ENCODE measurements at regions not wholly inside any gene's neighbourhood (a gene's known extent, or its start where the extent isn't known, plus 50 kb on each side); places are given as distances from the start of the nearest gene placed in this dataset.

DNA sequence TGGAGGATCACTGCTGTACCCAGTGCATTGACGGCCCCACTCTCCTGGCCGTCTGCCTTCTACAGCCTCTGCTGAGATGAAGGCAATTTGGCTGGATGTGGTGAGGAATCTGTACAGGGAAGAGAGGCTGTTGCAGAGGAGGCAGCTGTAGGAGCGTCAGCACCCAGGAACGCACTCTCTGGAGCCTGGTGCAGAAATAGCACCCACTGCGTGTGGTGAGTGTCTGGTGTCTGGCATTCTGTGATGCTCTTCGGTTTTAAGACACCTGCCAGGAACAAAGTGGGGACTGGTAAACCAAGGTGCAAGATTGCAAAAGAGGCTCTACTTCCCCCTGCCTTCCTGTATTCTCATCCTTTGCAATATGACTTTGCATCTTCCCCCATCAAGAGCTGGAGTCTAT lies 187.5 kb upstream of the SDK2 start:
- Histone ChIP-seq H3K4me1 (ENCODE audit: control insufficient read depth, low read depth, low read length) (peaks cover 6% of the 10 kb centered on the region), H2AK5ac (ENCODE audit: low read length) (no peak overlapping the region), H3K27ac (ENCODE audit: low read depth, low read length) (no peak overlapping the region), H4K5ac (ENCODE audit: low read length) (no peak overlapping the region), H3K9ac (ENCODE audit: low read length) (no peak overlapping the region), H3K4ac (ENCODE audit: low read depth, low read length) (no peak overlapping the region), H3K36me3 (ENCODE audit: control insufficient read depth, insufficient read depth, low read length) (no peaks in the 10 kb centered on the region), H3K23ac (ENCODE audit: low read length) (no peak overlapping the region), H3K18ac (ENCODE audit: low read length) (no peak overlapping the region), H3K79me2 (ENCODE audit: control insufficient read depth, insufficient read depth, low read length) (no peaks in the 10 kb centered on the region), H3K79me1 (ENCODE audit: low read length) (no peaks in the 10 kb centered on the region), H4K8ac (ENCODE audit: low read depth, low read length) (no peak overlapping the region), H2BK120ac (ENCODE audit: low read depth, low read length) (no peak overlapping the region), H3K27me3 (ENCODE audit: insufficient read depth, low read length, poor library complexity) (no peaks in the 10 kb centered on the region), H2BK15ac (replicated peaks; ENCODE audit: low read depth) (no peak overlapping the region), H2BK5ac (ENCODE audit: low read length) (no peak overlapping the region), H3K4me3 (ENCODE audit: low read length) (no peak overlapping the region), H3K56ac (ENCODE audit: low read length) (no peak overlapping the region), H3K4me2 (ENCODE audit: low read length) (no peak overlapping the region)
- no CpG with 5 or more reads among the region's 6 CpGs for WGBS (ENCODE audit: extremely low coverage, insufficient coverage, low lambda C conversion rate)
- no peak for DNase-seq

GRCh38 chr17:73833775-73834488 lies 189.7 kb upstream of the SDK2 start:
- H2AK5ac ChIP-seq (ENCODE audit: low read length): no peak overlapping the region
- H4K5ac ChIP-seq (ENCODE audit: low read length): no peak overlapping the region
- no peak overlapping the region for H3K23ac ChIP-seq (ENCODE audit: low read length)
- H4K8ac ChIP-seq (ENCODE audit: low read depth, low read length): no peak overlapping the region
- H3K4ac ChIP-seq (ENCODE audit: low read depth, low read length): no peak overlapping the region
- no peaks in the 10 kb centered on the region for H3K27me3 ChIP-seq (ENCODE audit: insufficient read depth, low read length, poor library complexity)
- H3K18ac ChIP-seq (ENCODE audit: low read length): no peak overlapping the region
- no peaks in the 10 kb centered on the region for H3K36me3 ChIP-seq (ENCODE audit: control insufficient read depth, insufficient read depth, low read length)
- H3K4me3 ChIP-seq (ENCODE audit: low read length): no peak overlapping the region
- H3K27ac ChIP-seq (ENCODE audit: low read depth, low read length): no peak overlapping the region
- H3K79me1 ChIP-seq (ENCODE audit: low read length): no peaks in the 10 kb centered on the region
- peaks cover 4% of the 10 kb centered on the region for H3K4me1 ChIP-seq (ENCODE audit: control insufficient read depth, low read depth, low read length)
- no peak overlapping the region for H2BK5ac ChIP-seq (ENCODE audit: low read length)
- no peaks in the 10 kb centered on the region for H3K79me2 ChIP-seq (ENCODE audit: control insufficient read depth, insufficient read depth, low read length)
- no peak overlapping the region for H3K9ac ChIP-seq (ENCODE audit: low read length)
- H3K56ac ChIP-seq (ENCODE audit: low read length): peak overlapping the region; percentile 25
- no CpG with 5 or more reads among the region's 17 CpGs for WGBS (ENCODE audit: extremely low coverage, insufficient coverage, low lambda C conversion rate)
- peak; percentile 63 for DNase-seq
- H2BK15ac ChIP-seq (replicated peaks; ENCODE audit: low read depth): no peak overlapping the region
- H3K4me2 ChIP-seq (ENCODE audit: low read length): no peak overlapping the region
- H2BK120ac ChIP-seq (ENCODE audit: low read depth, low read length): no peak overlapping the region

GRCh38 chr17:73834684-73835343 lies 190.6 kb upstream of the SDK2 start:
- H3K27ac ChIP-seq (ENCODE audit: low read depth, low read length): no peak overlapping the region
- no peak overlapping the region for H4K5ac ChIP-seq (ENCODE audit: low read length)
- no peak overlapping the region for H2BK5ac ChIP-seq (ENCODE audit: low read length)
- H3K27me3 ChIP-seq (ENCODE audit: insufficient read depth, low read length, poor library complexity): no peaks in the 10 kb centered on the region
- no CpG with 5 or more reads among the region's 17 CpGs for WGBS (ENCODE audit: extremely low coverage, insufficient coverage, low lambda C conversion rate)
- H3K79me2 ChIP-seq (ENCODE audit: control insufficient read depth, insufficient read depth, low read length): no peaks in the 10 kb centered on the region
- H3K4me3 ChIP-seq (ENCODE audit: low read length): no peak overlapping the region
- no peak overlapping the region for H4K8ac ChIP-seq (ENCODE audit: low read depth, low read length)
- H3K36me3 ChIP-seq (ENCODE audit: control insufficient read depth, insufficient read depth, low read length): no peaks in the 10 kb centered on the region
- H3K56ac ChIP-seq (ENCODE audit: low read length): no peak overlapping the region
- H2BK15ac ChIP-seq (replicated peaks; ENCODE audit: low read depth): no peak overlapping the region
- H2BK120ac ChIP-seq (ENCODE audit: low read depth, low read length): no peak overlapping the region
- H2AK5ac ChIP-seq (ENCODE audit: low read length): no peak overlapping the region
- no peak overlapping the region for H3K4me2 ChIP-seq (ENCODE audit: low read length)
- peaks cover 4% of the 10 kb centered on the region for H3K4me1 ChIP-seq (ENCODE audit: control insufficient read depth, low read depth, low read length)
- H3K23ac ChIP-seq (ENCODE audit: low read length): no peak overlapping the region
- no peak overlapping the region for H3K18ac ChIP-seq (ENCODE audit: low read length)
- H3K79me1 ChIP-seq (ENCODE audit: low read length): no peaks in the 10 kb centered on the region
- no peak overlapping the region for H3K4ac ChIP-seq (ENCODE audit: low read depth, low read length)
- no peak overlapping the region for H3K9ac ChIP-seq (ENCODE audit: low read length)
- no peak for DNase-seq

GRCh38 chr17:73835605-73836004 lies 191.4 kb upstream of the SDK2 start:
- H2BK15ac ChIP-seq (replicated peaks; ENCODE audit: low read depth): no peak overlapping the region
- H2BK120ac ChIP-seq (ENCODE audit: low read depth, low read length): no peak overlapping the region
- H3K4ac ChIP-seq (ENCODE audit: low read depth, low read length): no peak overlapping the region
- DNase-seq: no peak
- no peaks in the 10 kb centered on the region for H3K79me2 ChIP-seq (ENCODE audit: control insufficient read depth, insufficient read depth, low read length)
- no peaks in the 10 kb centered on the region for H3K79me1 ChIP-seq (ENCODE audit: low read length)
- H2BK5ac ChIP-seq (ENCODE audit: low read length): no peak overlapping the region
- H3K9ac ChIP-seq (ENCODE audit: low read length): no peak overlapping the region
- no peaks in the 10 kb centered on the region for H3K36me3 ChIP-seq (ENCODE audit: control insufficient read depth, insufficient read depth, low read length)
- H2AK5ac ChIP-seq (ENCODE audit: low read length): no peak overlapping the region
- H3K4me2 ChIP-seq (ENCODE audit: low read length): no peak overlapping the region
- no peak overlapping the region for H3K18ac ChIP-seq (ENCODE audit: low read length)
- no peak overlapping the region for H3K4me3 ChIP-seq (ENCODE audit: low read length)
- no peaks in the 10 kb centered on the region for H3K27me3 ChIP-seq (ENCODE audit: insufficient read depth, low read length, poor library complexity)
- H3K56ac ChIP-seq (ENCODE audit: low read length): no peak overlapping the region
- H4K5ac ChIP-seq (ENCODE audit: low read length): no peak overlapping the region
- H3K4me1 ChIP-seq (ENCODE audit: control insufficient read depth, low read depth, low read length): peaks cover 4% of the 10 kb centered on the region
- WGBS (ENCODE audit: extremely low coverage, insufficient coverage, low lambda C conversion rate): no CpG with 5 or more reads among the region's 8 CpGs
- H4K8ac ChIP-seq (ENCODE audit: low read depth, low read length): no peak overlapping the region
- H3K27ac ChIP-seq (ENCODE audit: low read depth, low read length): no peak overlapping the region
- H3K23ac ChIP-seq (ENCODE audit: low read length): no peak overlapping the region

DNA sequence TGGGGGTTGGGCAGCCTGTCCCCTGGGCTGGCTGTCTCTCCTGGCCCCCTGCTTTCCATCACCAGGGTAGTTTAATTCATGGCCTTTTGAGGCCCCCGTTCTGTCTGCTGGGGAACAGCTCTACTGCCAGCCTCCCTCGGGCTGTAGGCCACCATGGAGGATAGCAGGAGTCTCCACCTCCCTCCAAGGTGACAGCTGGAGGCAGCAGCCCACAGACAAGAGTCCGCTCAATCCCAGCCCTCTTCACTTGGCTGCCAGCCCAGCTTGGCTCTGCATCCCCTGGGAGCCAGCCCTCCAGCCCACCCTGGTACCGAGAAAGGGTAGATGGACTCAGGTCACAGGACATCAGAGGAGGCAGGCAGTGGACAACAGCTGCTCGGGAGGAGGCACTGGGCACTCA lies 194.6 kb upstream of the SDK2 start:
- DNase-seq: no peak
- H4K5ac ChIP-seq (ENCODE audit: low read length): no peak overlapping the region

More for the DNA sequence above, 194.6 kb upstream of the SDK2 start:
- H3K9ac ChIP-seq (ENCODE audit: low read length): no peak overlapping the region
- H3K4me3 ChIP-seq (ENCODE audit: low read length): no peak overlapping the region
- no peak overlapping the region for H3K4ac ChIP-seq (ENCODE audit: low read depth, low read length)
- no peak overlapping the region for H3K4me2 ChIP-seq (ENCODE audit: low read length)
- H3K27me3 ChIP-seq (ENCODE audit: insufficient read depth, low read length, poor library complexity): no peaks in the 10 kb centered on the region
- H2BK15ac ChIP-seq (replicated peaks; ENCODE audit: low read depth): no peak overlapping the region
- no peak overlapping the region for H3K56ac ChIP-seq (ENCODE audit: low read length)
- H3K4me1 ChIP-seq (ENCODE audit: control insufficient read depth, low read depth, low read length): peaks cover 4% of the 10 kb centered on the region
- no peak overlapping the region for H3K27ac ChIP-seq (ENCODE audit: low read depth, low read length)
- H3K23ac ChIP-seq (ENCODE audit: low read length): no peak overlapping the region
- H3K79me1 ChIP-seq (ENCODE audit: low read length): no peaks in the 10 kb centered on the region
- no peaks in the 10 kb centered on the region for H3K36me3 ChIP-seq (ENCODE audit: control insufficient read depth, insufficient read depth, low read length)
- no peaks in the 10 kb centered on the region for H3K79me2 ChIP-seq (ENCODE audit: control insufficient read depth, insufficient read depth, low read length)
- no peak overlapping the region for H4K8ac ChIP-seq (ENCODE audit: low read depth, low read length)
- WGBS (ENCODE audit: extremely low coverage, insufficient coverage, low lambda C conversion rate): no CpG with 5 or more reads among the region's 5 CpGs
- H2AK5ac ChIP-seq (ENCODE audit: low read length): no peak overlapping the region
- H3K18ac ChIP-seq (ENCODE audit: low read length): no peak overlapping the region
- no peak overlapping the region for H2BK5ac ChIP-seq (ENCODE audit: low read length)
- H2BK120ac ChIP-seq (ENCODE audit: low read depth, low read length): no peak overlapping the region

Data from mesendoderm (in vitro differentiated cells).